ENCODE measurements at regions not wholly inside any gene's neighbourhood (a gene's known extent, or its start where the extent isn't known, plus 50 kb on each side); places are given as distances from the start of the nearest gene placed in this dataset.

DNA sequence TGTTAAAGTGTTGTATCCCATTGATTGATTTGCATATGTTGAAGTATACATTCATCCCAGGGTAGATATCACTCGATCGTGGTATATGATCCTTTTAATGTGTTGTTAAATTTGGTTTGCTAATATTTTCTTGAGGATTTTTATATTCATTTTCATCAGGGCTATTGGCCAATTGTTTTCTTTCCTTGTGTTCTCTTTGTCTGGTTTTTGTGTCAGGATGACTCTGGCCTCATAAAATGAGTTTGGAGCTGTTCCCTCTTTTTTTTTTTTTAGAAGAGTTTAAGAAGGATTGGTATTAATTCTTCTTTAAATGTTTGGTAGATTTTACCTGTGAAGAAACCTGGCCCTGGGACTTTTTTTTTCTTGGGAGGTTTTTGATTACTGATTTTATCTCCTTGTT lies 303.5 kb upstream of the RTL1 start:
- CTCF ChIA-PET = no interaction called here
- H3K27ac ChIP-seq (ENCODE audit: low read depth in 1 of 2, low read length in 2 of 2) = no peak overlapping the region
- POLR2A ChIA-PET = no interaction called here
- H3K27me3 Mint-ChIP-seq = no peaks in the 10 kb centered on the region
- H3K4me1 ChIP-seq (ENCODE audit: insufficient read depth, low read length) = no peaks in the 10 kb centered on the region
- no peaks in the 10 kb centered on the region for H3K4me1 Mint-ChIP-seq (ENCODE audit: low read depth)
- no peak overlapping the region for H3K4me3 Mint-ChIP-seq
- no peak for TF ChIP-seq CTCF (IDR thresholded peaks at IDR 0.05)
- no peaks in the 10 kb centered on the region for H3K36me3 ChIP-seq (ENCODE audit: insufficient read depth, low read length)
- no peak overlapping the region for H3K27ac Mint-ChIP-seq
- no peak for ATAC-seq (ENCODE audit: poor library complexity)
- no peak overlapping the region for H3K4me3 ChIP-seq (ENCODE audit: low read length)
- no peaks in the 10 kb centered on the region for H3K27me3 ChIP-seq (ENCODE audit: control insufficient read depth in 1 of 2, insufficient read depth in 2 of 2, low read length in 2 of 2)
- H3K9me3 ChIP-seq (ENCODE audit: control insufficient read depth in 1 of 2, insufficient read depth in 1 of 2, low read length in 2 of 2) = peaks cover 26 to 38% of the 10 kb centered on the region in 2 experiments
- DNase-seq = no peak
- intact Hi-C loops (cut with DNase I, micrococcal nuclease) = no loop called here
- peaks cover 14% of the 10 kb centered on the region for H3K36me3 Mint-ChIP-seq (ENCODE audit: low read depth)
- H3K9me3 Mint-ChIP-seq = peaks cover 51% of the 10 kb centered on the region

- ChIA-PET CTCF (no interaction called here), POLR2A (no interaction called here)
- no peaks in the 10 kb centered on the region for H3K36me3 ChIP-seq (ENCODE audit: insufficient read depth, low read length)
- peaks cover 26 to 38% of the 10 kb centered on the region in 2 experiments for H3K9me3 ChIP-seq (ENCODE audit: control insufficient read depth in 1 of 2, insufficient read depth in 1 of 2, low read length in 2 of 2)
- H3K9me3 Mint-ChIP-seq = peaks cover 53% of the 10 kb centered on the region
- H3K27ac Mint-ChIP-seq = no peak overlapping the region
- H3K4me3 Mint-ChIP-seq = no peak overlapping the region
- no peak overlapping the region for H3K4me3 ChIP-seq (ENCODE audit: low read length)
- no peaks in the 10 kb centered on the region for H3K27me3 ChIP-seq (ENCODE audit: control insufficient read depth in 1 of 2, insufficient read depth in 2 of 2, low read length in 2 of 2)
- no peak for TF ChIP-seq CTCF (IDR thresholded peaks at IDR 0.05)
- DNase-seq (no peak), ATAC-seq (ENCODE audit: poor library complexity) (no peak)
- no peaks in the 10 kb centered on the region for H3K4me1 Mint-ChIP-seq (ENCODE audit: low read depth)
- intact Hi-C loops (cut with DNase I, micrococcal nuclease) = no loop called here
- no peak overlapping the region for H3K27ac ChIP-seq (ENCODE audit: low read depth in 1 of 2, low read length in 2 of 2)
- H3K27me3 Mint-ChIP-seq = no peaks in the 10 kb centered on the region
- H3K4me1 ChIP-seq (ENCODE audit: insufficient read depth, low read length) = no peaks in the 10 kb centered on the region
- peaks cover 14% of the 10 kb centered on the region for H3K36me3 Mint-ChIP-seq (ENCODE audit: low read depth)
Measured at GRCh38 chr14:101207897-101208296, 304.4 kb upstream of the RTL1 start.

- POLR2A ChIA-PET = no interaction called here
- no peaks in the 10 kb centered on the region for H3K27me3 ChIP-seq (ENCODE audit: control insufficient read depth in 1 of 2, insufficient read depth in 2 of 2, low read length in 2 of 2)
- DNase-seq (no peak), ATAC-seq (ENCODE audit: poor library complexity) (no peak)
- H3K4me1 ChIP-seq (ENCODE audit: insufficient read depth, low read length) = no peaks in the 10 kb centered on the region
- H3K36me3 Mint-ChIP-seq (ENCODE audit: low read depth) = peaks cover 14% of the 10 kb centered on the region
- no peak for TF ChIP-seq CTCF (IDR thresholded peaks at IDR 0.05)
- peaks cover 22 to 38% of the 10 kb centered on the region in 2 experiments for H3K9me3 ChIP-seq (ENCODE audit: control insufficient read depth in 1 of 2, insufficient read depth in 1 of 2, low read length in 2 of 2)
- H3K4me3 ChIP-seq (ENCODE audit: low read length) = no peak overlapping the region
- no peak overlapping the region for H3K27ac Mint-ChIP-seq
- H3K36me3 ChIP-seq (ENCODE audit: insufficient read depth, low read length) = no peaks in the 10 kb centered on the region
- H3K27ac ChIP-seq (ENCODE audit: low read depth in 1 of 2, low read length in 2 of 2) = no peak overlapping the region
- H3K9me3 Mint-ChIP-seq = peaks cover 46% of the 10 kb centered on the region
- H3K4me3 Mint-ChIP-seq = no peak overlapping the region
- no peaks in the 10 kb centered on the region for H3K4me1 Mint-ChIP-seq (ENCODE audit: low read depth)
- no peaks in the 10 kb centered on the region for H3K27me3 Mint-ChIP-seq
- intact Hi-C loops (cut with DNase I, micrococcal nuclease) = no loop called here
- CTCF ChIA-PET = no interaction called here
Measured at GRCh38 chr14:101209594-101209993, 306.1 kb upstream of the RTL1 start.

Data from CD4-positive, alpha-beta T cell (primary cell).